ENCODE measurements at regions not wholly inside any gene's neighbourhood (a gene's known extent, or its start where the extent isn't known, plus 50 kb on each side); places are given as distances from the start of the nearest gene placed in this dataset.
"Not testable (repeated sequence)": the region's sequence is repeated elsewhere in the genome, so short reads cannot be mapped to it uniquely, and the experiment has no call there.

DNA sequence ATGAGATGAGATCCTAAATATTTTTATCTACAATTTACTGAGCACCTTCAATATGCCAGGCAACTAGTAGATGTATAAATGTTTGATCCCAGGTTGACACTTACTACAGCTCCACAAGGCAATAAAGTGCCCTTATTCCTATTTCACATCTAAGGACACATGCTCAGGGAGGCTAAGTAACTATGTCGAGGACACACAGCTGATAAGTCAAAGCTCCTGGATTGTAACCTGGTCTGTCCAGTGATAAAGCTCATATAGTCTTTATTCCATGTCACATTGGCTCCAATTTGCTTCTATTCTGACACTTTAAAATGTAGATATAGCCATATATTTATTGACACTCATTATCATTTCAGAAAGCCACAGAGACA is 93.8 kb upstream of the BMAL1 start:
- no peak for FAIRE-seq

DNA sequence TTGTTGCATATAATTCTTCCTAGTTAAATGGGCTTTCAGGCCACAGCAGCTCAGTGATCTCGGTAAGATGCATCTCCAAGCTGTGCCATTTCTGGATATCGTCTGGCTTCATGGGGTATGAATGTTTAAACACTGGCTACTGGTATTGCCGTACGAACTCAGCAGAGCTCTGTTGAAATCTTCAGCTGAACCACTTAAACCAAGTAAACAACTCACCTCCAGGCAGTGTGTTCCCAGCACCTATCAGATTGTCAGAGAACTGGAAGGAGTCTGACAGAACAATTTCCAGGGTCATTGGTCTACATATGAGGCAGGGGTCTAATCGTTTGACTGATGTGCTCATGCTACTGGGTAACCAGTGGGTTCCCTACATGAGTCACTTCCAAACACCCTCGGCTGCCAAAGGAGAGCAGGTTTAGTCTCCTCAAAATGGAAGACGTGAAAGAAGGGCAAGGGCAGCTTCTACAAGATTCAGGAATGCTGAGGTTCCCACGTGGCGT is 93.2 kb upstream of the BMAL1 start:
- no peak for FAIRE-seq

DNA sequence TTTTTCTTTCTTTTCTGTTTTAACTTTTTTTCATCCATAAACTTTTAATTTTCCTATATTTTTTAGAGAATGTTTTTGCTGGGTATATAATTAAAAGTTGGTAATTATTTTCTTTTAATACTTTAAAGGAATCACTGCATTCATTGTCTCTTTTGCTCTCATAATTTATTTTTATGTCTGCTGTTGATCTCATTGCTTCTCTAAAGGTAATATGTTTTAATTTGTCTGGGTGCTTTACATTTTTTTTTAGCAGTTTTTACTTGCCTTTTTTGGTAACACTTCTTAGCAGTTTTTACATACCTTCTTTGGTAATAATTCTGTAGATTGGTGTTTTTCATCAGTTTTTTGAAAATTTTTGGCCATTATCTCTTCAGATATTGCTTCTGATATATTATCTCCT is 89.4 kb upstream of the BMAL1 start:
- FAIRE-seq = no peak

DNA sequence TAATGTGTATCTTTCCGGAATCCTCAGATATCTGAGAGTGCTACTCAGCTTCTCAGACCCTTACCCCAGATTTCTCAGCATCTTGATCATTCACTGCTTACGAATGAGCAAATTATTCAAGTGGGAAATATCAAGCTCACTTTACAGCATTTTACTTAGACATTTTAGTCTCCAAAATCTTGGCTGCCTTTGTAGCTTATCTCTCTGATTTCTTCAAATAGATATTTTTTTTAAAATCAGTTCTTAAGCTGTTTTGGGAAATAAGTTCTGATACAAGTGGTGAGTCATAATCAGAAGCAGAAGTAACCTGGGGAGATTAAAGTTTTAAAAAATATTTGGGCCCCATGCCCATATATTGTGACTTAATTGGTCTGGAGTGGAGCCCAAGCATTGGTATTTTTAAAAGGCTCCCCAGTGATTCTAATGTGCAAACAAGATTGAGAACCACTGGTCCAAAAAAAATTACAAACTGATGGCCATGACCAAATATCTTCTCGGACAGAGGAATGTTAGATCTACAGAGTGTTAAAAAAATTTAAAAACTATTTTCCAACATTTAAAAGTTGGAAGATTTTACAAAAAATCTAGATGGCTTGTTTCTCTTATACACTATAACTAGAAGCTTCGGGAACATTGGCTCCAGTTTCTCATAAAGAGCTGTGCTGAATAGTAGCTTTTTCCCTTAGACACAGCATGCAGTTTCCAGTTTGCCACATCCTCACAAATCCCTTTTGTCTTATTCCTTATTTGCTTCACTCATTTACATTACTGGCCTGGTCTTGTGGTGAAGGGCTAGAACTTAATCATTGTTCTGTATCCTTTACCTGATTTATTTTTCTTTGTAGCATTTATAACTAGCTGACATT is 87.8 kb upstream of the BMAL1 start:
- no peak for FAIRE-seq

DNA sequence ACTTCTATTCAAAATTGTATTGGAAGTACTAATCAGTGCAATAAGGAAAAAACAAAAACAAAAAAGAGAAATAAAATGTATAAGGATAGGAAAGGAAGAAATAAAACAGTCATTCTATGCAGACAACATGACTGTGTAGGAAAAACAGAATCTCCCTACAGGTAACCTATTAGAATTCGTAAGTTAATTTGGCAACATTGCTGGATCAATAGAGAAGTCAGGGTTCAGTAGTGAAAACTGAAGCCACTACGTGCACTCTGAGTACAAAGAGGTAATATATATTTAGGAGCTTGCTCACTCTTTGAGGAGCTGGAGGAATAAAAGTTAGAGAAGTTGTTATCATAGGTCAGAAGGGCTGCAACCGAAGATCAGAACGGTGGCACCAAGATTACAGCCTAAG is 84.0 kb upstream of the BMAL1 start:
- no peak for FAIRE-seq

DNA sequence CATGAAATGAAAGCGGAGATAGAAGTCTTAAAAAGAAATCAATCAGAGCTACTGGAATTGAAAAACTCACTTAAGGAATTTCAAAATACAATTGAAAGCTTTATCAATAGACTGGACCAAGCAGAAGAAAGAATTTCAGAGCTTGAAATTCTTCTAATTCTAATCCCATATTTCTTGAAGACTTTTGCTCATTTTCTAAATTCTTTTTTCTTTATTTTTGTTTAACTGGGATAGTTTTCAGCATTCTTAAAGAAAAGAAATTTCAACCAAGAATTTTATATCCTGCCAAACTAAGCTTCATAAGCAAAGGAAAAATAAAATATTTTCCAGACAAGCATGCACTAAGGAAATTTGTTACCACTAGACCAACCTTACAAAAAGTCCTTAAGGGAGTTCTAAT is 80.2 kb upstream of the BMAL1 start:
- not testable (repeated sequence) for FAIRE-seq

DNA sequence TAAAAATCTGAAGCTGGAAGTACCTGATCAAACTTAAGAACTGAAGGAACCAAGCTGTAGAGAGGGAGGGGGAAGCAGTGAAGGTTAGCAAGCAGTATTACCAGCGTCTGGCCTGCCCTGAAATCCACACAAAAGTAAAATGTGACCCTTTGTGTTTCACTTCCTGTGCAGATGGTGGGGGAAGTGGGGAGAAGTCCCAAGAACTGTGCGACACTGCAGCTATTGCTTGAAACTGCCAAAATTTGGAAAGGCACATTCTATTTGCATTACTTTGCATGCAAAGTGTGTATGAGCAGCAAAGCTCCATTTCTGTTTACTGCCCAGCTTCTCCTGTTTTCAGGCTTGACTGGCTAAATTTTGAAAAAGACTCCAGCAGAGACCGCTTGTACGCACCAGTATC is 72.1 kb upstream of the BMAL1 start:
- FAIRE-seq = no peak

DNA sequence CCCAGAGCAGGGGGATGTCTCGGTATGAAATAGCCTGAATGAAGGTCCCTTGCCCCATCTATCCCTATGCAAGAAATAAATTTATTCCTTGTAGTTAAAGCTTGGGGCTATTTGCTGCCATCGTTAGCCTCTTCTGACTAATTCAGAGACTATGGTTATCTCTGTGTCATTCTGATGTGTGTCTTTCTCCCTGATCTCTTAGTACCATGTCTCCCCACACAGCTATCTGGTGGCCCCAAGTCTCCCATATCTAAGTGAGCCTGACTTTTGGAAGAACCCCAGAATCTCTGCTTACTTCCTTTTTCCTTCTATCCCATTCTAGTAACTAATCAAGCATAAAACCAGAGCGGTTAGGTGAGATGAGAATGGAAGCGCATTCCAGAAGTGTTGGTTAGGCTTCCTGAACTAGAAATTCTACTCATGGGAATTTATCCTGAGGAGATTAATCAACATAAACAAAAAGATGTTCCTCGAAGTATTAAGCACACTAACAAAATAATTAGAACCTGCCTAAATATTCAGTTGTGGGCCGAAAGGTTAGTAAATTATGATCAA is 71.4 kb upstream of the BMAL1 start:
- no peak for FAIRE-seq

DNA sequence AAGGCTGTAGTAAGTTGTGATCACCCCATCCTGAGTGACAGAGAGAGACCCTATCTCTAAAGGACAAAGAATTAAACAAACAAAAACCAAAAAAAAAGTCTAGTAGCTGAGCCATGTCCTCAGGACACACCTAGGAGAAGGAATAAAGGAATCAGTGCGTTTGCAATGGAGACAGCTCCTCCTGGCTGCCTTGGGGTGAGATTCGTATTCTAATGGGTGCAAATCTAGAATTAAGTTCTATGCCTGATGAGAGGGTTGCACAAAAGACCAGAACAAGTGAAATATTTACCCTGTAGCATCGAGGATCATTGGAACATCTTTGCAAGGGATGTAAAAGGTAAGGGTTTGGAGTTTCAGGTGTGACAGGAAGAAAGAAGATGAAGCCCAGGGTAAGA is 70.3 kb upstream of the BMAL1 start:
- FAIRE-seq = no peak

DNA sequence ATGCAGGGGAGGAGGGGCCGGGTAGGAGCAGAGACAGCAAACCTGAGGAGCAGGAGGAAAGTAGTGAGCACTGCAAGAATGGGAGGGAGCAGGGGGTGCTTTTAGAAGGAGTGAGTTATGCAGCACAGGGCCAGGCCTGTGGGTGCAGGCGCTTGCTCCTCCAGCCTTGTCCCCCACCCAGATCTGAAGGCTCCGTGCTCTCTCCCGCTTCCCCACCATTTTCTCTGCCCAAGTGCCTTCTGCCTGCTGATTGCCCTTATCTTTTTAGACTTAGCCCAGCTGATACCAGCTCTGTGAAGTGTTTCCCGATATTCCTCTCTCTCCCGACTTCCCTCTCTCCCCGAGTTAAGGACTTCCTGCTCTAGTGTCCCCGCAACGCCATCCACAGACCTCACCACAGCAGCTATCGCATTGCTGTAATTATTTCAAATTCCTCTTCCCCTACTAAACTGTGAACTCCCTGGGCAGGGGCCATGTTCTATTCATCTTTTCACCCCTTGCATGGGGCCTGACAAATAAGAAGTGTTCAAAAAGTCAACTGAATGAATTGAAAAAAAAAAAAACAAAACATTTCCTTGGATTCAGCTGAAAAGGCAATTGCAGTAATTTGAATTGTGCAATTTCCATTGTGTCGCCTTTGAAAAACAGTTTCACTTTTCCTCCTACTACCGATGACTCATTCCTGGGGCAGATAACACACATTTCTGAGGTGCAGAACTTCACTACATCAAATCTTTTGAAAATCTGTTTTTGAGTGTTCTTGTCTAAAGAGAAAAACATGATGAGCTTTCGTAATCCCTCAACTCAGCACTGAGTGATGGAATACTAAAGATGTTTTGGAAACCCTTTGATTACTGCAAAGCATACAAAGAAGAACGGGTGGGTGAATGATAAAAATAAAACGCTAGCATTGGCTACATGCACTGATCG is 69.7 kb upstream of the BMAL1 start:
- FAIRE-seq = peak; percentile 56

DNA sequence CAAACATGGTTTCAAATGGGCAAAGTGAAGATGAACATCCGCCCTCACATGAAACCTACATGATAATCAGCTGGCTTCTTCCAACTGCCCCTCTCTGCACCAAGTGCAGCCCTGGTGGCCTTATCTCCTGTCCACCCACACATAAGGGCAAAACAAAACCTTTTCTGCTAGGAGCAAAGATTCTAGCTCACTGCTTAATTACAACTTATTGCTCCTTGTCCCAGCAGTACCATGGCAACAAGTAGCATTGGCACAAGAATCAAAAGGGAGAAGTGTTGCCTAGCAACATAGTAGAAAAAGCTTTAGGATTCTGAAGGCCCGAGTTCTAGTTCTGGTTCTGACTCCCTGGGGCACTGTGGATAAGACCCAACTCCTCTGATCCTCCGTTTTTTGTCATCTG is 68.7 kb upstream of the BMAL1 start:
- no peak for FAIRE-seq

DNA sequence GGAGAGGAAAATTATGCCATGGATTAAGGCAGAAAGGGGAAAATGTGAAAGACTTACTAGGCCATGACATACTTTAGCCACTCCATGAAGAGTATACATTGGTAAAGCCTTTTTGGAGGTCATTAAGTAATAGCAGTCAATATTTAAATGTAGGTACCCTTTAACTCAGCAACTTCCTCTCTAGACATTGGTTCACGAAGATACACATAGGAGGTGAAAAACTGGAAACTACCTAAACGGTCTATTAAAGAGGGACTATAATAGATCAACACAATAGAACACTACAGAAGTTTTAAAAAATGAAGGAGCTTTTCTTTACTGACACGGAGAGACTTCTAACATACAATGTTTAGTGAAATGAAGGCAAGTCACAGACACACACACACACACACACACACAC is 68.2 kb upstream of the BMAL1 start:
- FAIRE-seq = no peak

DNA sequence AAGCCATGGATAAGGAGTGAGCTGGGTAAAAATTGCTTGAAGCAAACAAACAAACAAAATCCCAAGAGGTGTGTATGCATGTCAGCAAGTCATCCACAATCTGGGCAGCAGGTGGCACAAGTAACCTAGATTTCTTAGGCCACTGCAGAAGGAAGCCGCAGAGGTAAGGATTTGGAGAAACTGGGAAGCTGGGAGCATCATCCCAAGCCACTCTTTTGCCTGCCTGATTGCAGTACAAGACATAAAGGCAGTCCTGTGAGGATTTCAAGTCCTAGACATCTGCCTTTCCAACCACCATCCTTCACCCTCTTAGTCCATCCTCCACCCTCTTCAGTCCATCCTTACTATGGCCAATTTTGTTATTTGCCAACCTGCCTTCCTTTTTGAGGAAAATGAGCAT is 67.2 kb upstream of the BMAL1 start:
- no peak for FAIRE-seq

DNA sequence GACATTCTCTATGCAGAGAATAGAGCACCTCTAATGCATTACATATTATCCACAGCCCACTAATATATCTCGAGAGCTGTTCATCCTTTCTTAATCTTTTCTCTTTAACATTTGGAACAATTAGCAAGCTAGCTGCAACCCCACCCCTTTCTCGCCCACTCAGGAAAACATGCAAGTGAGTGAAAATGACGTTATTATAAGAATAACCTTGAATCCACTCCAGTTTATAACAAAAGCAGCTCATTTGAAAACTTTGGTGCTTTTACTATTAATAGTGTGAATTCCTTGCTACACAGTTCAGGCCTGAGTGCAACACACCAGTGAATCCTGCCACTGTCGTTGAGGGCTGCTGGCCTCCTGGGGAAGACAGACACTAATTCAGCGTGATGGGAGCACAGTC is 63.3 kb upstream of the BMAL1 start:
- no peak for FAIRE-seq

DNA sequence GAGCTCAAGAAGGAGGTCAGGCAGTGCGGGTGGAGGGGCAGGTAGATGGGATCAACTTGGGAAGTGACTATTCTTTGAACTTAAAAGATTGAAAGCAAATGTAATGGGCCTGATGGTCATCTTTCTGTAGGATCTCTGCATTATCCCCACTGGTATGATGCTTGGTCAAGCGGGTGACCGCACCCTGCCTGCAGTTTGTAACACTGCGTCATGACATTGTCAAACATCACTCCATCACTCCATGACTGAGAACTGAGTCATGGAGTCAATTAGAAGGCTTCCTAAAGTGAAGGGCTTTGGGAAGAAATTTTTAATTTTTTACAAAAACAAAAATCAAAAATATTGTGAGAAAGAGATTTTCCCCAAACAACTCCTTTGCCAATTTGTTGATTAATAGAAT is 62.4 kb upstream of the BMAL1 start:
- no peak for FAIRE-seq

DNA sequence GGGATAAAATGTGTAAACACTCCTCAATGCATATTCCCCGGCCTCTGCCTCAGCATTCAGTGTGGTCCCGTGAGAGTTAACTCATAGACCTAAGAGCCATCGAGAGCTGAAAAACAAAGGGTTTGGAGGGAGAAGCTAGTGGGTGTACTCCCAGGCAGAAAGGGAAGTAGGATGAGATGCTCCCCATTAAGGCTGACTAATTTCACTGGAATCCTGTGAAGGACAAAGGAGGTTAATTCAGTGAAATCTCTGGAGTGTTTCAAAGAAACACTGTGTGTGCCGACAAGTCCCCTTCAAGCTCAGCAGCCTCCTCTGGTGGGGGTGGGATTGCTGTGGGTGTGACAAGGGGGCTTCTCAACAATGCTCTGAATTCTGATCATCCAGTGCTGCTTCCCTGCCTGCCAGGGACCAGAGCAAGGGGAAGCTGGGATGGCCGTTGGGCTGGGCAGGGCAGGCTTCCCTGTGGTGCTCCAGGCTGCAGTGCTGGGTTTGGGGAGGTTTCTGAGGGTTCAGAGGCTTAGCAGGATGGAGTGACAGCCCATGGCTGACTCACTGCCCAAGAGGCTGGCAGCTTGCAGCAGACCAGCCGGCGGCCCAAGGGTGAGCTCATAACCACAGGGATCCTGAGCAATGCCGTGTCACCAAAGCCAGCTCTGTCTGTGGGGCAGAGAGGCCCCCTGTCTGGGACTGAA is 61.4 kb upstream of the BMAL1 start:
- no peak for FAIRE-seq

DNA sequence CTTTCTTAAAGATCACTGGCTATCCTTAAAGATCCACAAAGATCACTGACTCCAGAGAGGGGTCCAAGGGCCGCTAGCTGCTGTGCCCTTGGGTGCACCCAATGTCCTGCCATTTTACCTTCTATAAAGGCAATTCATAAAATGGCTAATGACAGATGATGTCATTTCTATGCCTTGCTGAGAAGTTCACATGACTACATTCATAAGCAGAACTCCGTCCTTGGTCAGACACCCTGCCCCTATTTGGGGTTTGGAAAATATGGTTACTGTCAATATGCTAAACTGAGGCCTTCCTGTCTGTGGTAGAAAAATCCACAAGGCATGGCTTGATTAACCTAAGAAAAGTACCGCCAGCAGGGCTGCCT is 60.9 kb upstream of the BMAL1 start:
- FAIRE-seq = no peak

DNA sequence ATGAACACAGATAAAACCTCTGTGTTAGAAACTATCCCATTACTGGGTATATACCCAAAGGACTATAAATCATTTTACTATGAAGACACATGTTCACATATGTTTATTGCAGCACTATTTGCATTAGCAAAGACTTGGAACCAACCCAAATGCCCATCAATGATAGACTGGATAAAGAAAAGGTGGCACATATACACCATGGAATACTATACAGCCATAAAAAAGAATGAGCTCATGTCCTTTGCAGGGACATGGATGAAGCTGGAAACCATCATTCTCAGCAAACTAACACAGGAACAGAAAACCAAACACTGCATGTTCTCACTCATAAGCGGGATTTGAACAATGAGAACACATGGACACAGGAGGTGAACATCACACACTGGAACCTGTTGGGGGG is 58.9 kb upstream of the BMAL1 start:
- not testable (repeated sequence) for FAIRE-seq

DNA sequence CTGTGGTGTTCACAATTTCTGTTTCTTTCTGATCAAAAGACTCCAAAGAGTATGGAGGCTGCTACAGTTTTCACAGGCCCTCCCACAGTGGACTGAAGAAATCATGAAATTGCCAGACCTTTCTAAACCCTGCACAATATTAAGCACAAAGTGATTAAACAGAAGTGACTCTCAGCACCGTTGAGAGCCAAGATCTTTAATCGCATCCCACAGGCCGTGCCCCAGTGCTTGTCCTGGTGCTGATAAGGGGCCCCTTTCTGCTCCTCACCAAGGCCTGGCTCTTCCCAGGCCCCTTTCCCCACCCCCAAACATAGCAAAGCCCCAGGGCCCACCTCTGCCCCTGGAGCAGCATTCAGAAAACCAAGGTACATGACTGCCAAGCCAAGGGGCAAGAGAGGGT is 57.4 kb upstream of the BMAL1 start:
- no peak for FAIRE-seq

DNA sequence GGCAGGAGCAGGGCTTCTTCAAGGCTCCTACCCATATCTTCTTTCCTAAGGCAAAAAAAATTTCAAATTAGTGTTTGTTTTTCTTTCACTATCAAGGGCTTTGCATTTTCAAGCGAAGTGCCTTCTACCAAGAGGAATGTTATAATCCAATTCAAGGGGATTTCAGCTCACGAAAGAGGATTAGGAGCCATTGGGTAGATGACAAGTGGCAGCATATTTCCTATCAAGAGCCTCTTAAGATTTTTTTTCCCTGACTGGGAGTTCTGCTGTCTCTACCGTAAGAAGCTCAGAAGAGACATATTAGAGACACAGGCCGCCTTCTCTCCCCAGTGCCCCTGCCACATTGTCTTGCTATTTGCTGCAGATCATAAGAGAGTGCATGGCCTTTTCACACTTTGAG is 55.9 kb upstream of the BMAL1 start:
- no peak for FAIRE-seq

DNA sequence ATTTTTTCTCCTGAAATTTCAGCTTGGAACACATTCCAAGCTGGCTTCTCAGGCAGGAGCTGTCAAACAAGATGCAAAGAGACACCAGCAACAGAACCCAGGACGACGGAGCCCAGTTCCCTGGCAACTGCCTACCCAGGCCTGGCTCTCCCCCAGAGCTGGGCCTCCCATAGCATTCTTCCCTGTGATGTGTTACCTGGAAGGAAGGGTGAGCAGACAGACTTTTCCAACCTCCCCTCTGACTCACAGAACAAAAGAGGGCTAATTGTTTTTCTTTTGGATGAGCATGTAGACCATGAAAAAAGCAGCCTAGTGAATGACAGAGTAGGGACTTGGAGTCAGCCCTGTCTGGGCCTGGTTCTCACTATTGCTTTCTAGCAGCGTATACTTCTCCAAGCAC is 55.3 kb upstream of the BMAL1 start:
- no peak for FAIRE-seq

DNA sequence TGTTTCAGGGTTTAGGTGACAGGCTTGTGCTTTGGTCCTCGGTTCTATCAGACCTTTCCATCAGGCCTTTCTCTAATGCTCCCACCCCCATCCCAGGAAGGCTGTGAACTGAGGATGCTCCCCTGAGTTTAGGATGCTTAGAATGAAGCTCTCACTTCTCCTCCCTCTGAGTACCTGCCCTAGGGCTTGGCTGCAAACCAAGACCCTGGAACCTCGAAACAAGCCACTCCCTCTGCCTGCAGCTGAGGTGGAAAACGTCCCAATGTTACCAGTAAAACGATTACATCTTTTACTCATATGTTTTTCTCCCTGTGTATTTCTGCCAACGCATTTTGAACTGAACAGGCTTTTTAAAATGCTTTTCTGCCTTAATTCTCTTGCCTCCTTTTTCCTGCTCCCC is 54.5 kb upstream of the BMAL1 start:
- no peak for FAIRE-seq

DNA sequence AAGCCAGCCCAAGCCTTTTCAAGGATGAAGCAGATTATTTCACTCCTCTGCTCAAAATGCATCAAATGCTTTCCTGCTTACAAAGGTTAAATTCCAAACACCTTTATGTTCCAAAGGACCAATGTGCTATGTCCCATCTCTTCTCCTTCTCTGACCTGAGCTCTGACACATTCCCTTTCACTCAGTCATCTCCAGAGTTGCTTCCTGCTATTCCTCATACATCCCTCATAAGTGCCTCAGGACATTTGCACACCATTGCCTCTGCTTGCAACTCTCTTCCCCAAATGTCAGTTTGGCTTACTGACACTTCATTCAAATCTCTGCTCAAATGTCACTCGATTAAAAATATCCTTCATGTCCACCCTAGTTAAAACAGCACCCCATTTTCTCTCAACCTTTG is 53.3 kb upstream of the BMAL1 start:
- FAIRE-seq = no peak

All from islet of Langerhans (tissue), 1 donor.